ENCODE measurements at regions not wholly inside any gene's neighbourhood (a gene's known extent, or its start where the extent isn't known, plus 50 kb on each side); places are given as distances from the start of the nearest gene placed in this dataset.

DNA sequence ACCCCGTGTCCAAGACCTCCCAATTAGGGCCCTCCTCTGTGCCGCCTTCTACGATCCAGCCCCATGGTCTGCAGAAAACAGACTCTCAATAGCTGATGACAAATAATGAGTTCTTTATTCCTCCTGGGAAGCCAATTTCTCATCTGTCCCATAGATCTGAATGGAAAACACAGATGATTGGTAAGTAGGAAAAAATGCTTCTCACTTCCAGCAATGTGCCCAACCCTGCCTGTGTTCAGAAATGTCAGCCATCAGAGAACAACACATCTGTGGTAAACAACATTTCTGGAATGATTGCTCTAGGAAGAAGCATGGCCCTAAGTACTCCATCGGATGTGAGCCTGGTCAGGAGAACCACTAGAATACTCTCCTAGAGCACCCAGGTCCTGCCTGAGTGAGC, 240.5 kb upstream of the HES1 start:
- TF ChIP-seq, protein P1, sequence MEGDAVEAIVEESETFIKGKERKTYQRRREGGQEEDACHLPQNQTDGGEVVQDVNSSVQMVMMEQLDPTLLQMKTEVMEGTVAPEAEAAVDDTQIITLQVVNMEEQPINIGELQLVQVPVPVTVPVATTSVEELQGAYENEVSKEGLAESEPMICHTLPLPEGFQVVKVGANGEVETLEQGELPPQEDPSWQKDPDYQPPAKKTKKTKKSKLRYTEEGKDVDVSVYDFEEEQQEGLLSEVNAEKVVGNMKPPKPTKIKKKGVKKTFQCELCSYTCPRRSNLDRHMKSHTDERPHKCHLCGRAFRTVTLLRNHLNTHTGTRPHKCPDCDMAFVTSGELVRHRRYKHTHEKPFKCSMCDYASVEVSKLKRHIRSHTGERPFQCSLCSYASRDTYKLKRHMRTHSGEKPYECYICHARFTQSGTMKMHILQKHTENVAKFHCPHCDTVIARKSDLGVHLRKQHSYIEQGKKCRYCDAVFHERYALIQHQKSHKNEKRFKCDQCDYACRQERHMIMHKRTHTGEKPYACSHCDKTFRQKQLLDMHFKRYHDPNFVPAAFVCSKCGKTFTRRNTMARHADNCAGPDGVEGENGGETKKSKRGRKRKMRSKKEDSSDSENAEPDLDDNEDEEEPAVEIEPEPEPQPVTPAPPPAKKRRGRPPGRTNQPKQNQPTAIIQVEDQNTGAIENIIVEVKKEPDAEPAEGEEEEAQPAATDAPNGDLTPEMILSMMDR (optimal IDR thresholded peaks at IDR 0.05 in 1 of 3, IDR thresholded peaks at IDR 0.05 in 1 of 3, conservative IDR thresholded peaks at IDR 0.05 in 1 of 3; ENCODE audit: extremely low read depth in 1 of 3, insufficient read depth in 2 of 3, low read length in 3 of 3): no peak
- no peak for TF ChIP-seq EZH2 (IDR thresholded peaks at IDR 0.05; ENCODE audit: low read length)

Measured in keratinocyte (primary cell).